Uterus (tissue), 2 donors: ENCODE measurements at regions not wholly inside any gene's neighbourhood (a gene's known extent, or its start where the extent isn't known, plus 50 kb on each side); places are given as distances from the start of the nearest gene placed in this dataset.

ENCODE experiments used
- CTCF ChIP-seq, 4 experiments: fragments of 200-600 bp in 2 of 4; fragments of 450-650 bp in 2 of 4; sonication (generic) in 2 of 4; IDR thresholded peaks; one replicate each; pipeline ENCODE4 v1.5.1; 2016 to 2019; ENCODE audit warnings: antibody characterized with exemption in 4 of 4, mild to moderate bottlenecking in 2 of 4, moderate library complexity in 1 of 4
- POLR2A ChIP-seq, 2 donors: fragments of 450-650 bp; IDR thresholded peaks; one replicate each; pipeline ENCODE4 v1.6.1; 2016; ENCODE audit warnings: antibody characterized with exemption in 2 of 2, mild to moderate bottlenecking in 1 of 2, moderate library complexity in 1 of 2

- TF ChIP-seq CTCF (IDR thresholded peaks at IDR 0.05) (no peak), POLR2A (IDR thresholded peaks at IDR 0.05) (no peak)
Measured at GRCh38 chr4:31687717-31688342, 967.7 kb downstream of the PCDH7 start.
